Skin epidermis (tissue), 12 donors: ENCODE measurements at regions not wholly inside any gene's neighbourhood (a gene's known extent, or its start where the extent isn't known, plus 50 kb on each side); places are given as distances from the start of the nearest gene placed in this dataset.
"Not testable (repeated sequence)": the region's sequence is repeated elsewhere in the genome, so short reads cannot be mapped to it uniquely, and the experiment has no call there.

ENCODE experiments used
- H3K27ac ChIP-seq, 21 experiments: fragments of 200-600 bp; sonication (generic) in 11 of 21; one replicate each; pipeline ENCODE4 v1.5.0; 2020; ENCODE audit warnings: mild to moderate bottlenecking in 3 of 21, inconsistent platforms in 2 of 21, moderate library complexity in 2 of 21
- H3K4me3 ChIP-seq, 7 experiments: fragments of 200-600 bp; sonication (generic) in 2 of 7; one replicate each; pipeline ENCODE4 v1.5.0; 2020; ENCODE audit warnings: inconsistent platforms in 2 of 7, mild to moderate bottlenecking in 2 of 7, moderate library complexity in 1 of 7

DNA sequence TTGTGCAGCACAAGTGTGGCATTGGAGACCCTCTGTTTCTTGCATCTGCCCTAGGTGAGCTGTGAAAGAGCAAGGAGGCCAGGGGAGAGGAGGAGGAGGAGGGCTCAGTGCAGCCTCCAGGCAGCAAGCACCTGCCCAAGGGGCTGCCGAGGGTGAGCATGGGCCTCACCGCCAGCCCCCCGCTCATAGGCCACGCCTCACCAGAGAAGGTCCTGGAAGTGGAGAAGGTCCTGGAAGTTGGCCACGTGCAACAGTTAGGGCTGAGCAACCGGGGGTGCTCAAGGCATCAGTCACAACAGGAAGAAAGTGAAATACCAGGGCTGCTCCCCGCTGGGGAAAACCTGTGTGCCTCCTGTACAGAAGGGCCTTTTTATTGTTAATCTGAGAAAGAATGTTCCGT lies 168.9 kb downstream of the TEX29 start:
- Histone ChIP-seq H3K27ac (no peak overlapping the region), H3K4me3 (no peak overlapping the region)

DNA sequence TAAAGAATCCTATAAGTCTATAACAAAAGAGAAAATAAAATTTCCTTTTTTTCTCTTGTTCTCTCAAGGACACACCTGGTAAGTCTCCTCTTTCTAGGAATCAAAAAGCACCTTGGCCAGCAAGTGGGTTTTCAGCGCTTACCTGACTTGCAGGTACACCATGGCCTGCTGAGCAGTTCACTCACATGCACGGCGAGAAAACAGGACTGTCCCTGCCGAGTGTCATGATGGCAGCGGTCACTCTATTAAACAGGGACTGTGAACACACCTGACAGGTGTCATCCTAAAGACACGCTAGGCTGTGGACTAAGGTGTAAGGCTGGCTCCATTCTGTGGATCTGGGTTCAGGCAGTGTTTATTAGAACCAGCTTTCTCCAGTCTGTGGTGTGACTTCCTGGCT lies 170.2 kb downstream of the TEX29 start:
- no peak overlapping the region for H3K27ac ChIP-seq

DNA sequence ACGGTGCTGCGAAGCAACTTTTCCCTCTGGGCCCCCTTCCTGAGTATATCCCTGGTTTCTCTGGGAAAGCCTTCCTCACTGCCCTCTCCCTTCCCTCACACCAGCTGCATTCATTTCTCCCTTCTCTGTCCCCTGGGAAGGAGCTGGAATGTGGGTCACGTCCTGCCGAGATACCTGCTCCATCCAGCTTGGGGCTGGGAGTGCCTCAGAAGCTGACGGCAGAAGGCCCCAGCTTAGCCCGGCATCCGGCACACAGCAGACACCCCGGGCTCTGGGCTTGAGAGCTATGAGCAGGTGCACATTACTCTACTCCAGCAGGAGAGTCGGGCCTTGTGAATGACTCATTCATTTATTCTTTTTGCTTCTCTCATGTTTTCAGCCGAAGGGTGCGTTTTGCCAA lies 170.6 kb downstream of the TEX29 start:
- Histone ChIP-seq H3K4me3 (no peak overlapping the region), H3K27ac (no peak overlapping the region)

More for the DNA sequence above, 170.2 kb downstream of the TEX29 start:
- H3K4me3 ChIP-seq: no peak overlapping the region

DNA sequence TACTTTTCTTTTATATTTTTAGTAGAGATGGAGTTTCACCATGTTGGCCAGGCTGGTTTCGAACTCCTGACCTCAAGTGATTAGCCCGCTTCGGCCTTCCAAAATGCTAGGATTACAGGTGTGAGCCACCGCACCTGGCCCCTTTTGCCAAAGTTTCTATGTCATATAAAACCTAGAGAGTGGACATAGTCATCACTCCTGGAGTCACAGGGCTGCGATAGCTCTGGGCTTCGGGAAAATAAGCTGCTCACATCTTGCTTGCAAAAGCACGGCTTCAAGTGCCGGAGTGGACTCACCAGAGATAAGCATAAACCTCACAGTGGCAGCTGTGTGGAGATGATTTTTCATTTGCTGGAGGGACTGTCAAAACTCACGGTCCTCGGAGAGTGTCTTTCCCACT lies 171.2 kb downstream of the TEX29 start:
- Histone ChIP-seq H3K27ac (no peak overlapping the region), H3K4me3 (no peak overlapping the region)

DNA sequence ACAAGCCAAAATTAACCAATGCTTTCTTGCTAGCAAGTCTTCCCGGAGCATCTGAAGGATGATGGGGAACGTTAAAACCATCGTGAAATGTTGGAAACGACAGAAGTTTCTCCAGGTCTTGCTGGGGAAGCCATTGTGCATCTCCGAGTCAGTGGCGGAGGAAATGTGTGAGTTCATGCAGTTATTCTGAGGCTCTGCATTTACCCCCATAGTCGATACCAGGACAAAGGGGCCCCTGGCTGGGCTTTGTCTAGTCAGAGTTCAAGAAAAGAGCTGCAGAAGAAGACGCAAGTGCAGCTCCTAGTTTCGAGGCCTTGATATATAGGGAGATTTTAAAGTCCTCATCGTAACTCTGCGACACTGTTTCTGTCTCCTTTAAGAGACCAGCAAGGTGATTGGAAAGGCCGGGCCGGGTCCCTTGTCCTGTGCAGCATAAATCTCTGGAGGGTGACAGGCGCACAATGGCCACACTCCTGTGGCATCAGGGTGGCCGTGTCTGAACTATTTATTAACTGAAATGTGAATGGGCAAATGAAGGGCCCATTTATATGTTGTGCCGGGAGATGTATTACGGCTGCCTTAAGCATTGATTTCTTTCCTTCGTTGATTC lies 172.0 kb downstream of the TEX29 start:
- Histone ChIP-seq H3K4me3 (no peak overlapping the region), H3K27ac (no peak overlapping the region)

DNA sequence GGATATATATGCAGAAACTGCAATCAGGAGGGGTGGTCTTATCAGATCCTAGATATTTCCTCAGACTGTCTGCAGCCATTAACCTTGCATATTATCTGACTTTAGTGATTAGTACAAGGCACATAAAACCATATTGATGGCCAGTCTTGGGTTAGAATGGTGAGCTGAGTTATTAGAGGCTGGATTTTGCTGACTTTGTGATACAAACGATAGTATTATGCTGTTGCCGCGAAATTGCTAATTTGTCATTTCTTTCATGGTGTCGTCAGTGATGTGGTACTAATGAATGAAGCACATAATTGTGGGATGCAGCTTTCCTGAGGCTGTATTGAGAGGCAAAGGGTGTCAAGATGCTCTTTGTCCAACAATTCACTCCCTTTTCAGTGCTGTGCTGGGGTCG lies 172.5 kb downstream of the TEX29 start:
- H3K27ac ChIP-seq: no peak overlapping the region
- no peak overlapping the region for H3K4me3 ChIP-seq

DNA sequence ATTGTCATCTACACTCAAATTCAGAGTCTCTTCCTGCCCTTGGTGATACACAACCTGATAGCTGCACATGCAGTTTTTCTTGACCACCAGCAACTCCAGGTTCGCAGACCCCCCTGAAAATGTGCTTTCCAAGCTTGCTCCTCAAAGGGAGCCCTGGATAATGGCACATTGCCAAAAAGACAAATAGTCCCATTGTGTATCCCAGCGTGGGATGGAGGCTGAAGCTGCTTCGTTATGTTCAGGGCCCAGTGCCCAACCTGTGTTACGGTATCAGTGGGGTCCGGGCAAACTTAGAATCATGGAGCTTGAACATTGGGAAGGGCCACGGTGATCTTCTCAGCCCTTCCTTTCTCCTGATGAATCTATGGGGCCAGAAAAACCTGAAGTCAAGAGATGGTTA lies 173.0 kb downstream of the TEX29 start:
- H3K27ac ChIP-seq: no peak overlapping the region
- H3K4me3 ChIP-seq: no peak overlapping the region

DNA sequence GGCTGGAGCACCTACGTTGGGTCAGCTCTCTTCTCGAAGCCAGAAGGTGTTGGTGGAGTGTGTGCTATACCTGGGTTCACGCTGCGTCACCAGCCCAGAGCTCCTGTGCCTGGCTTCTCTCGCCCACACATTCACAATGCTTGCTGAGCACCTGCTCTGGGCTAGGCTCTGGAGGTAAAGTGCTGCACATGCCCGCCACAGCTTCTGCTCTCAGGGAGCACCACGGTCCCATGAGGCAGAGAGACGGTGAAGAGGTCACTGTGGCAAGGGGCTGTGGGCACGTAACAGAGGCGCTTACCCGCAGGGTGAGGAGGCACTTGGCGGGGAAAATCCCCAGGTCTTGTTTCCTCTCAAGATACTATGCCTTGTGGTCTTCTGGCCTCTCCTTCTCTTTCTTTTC lies 174.2 kb downstream of the TEX29 start:
- no peak overlapping the region for H3K27ac ChIP-seq
- no peak overlapping the region for H3K4me3 ChIP-seq

DNA sequence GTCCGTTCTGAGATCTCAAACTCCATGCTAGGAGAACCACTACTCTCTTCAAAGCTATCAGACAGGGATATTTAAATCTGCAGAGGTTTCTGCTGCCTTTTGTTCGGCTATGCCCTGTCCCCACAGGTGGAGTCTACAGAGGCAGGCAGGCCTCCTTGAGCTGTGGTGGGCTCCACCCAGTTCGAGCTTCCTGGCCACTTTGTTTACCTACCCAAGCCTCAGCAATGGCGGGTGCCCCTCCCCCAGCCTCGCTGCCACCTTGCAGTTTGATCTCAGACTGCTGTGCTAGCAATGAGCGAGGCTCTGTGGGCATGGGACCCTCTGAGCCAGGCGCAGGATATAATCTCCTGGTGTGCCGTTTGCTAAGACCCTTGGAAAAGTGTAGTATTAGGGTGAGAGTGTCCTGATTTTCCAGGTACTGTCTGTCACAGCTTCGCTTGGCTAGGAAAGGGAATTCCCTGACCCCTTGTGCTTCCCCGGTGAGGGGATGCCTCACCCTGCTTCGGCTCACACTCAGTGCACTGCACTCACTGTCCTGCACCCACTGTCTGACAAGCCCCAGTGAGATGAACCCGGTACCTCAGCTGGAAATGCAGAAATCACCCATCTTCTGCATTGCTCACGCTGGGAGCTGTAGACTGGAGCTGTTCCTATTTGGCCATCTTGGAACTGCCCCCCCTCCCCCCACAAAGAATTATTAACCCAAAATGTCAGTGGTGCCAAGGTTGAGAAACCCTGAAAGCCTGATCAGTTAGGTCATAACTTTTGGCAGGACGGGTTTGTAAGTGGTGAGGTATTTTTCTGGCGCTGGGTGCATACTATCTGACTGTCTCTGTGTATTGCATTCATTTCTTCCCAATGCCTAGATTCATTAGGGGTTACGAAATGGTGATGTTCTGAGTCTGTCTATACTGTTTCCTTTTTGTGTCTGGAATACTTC lies 181.4 kb downstream of the TEX29 start:
- not testable (repeated sequence) for H3K4me3 ChIP-seq, H3K27ac ChIP-seq

DNA sequence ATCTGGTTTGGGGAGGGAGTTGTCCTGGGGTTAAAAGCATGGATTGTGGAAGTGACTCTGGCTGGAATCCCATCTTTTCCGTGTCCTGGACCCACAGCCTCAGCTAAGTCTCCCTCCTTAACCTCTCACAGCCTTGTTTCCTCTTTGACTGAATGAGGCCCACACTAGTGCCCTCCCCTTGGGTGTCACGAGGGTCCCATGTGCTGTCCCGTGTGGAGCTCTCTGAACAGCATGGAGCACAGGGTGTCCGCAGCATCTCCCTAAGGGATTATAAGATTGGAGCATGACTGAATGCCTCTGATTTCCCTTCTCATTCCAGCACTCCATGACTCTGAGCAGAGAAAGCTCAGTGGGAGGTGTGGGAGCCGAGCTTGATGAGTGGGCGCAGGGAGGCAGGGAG lies 182.5 kb downstream of the TEX29 start:
- H3K4me3 ChIP-seq: no peak overlapping the region
- no peak overlapping the region for H3K27ac ChIP-seq

DNA sequence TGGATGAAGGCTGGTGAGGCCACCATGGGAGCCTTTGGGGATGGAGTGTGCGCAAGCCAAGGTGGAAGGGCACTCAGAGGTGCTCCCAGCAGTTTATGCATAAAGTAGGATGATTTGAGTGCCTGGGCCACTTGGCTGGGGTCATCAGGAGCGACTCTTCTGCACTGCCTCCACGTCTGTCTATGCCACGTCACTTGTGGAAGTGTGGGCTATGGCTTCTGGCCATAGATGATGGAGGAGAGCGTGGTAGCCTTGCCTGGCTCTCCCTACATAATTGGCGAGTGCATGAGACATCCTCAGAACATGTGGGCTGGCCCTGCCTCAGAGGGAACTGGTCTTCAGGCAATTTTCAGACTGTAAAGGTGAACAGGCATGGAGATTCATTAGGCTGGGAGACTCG lies 182.9 kb downstream of the TEX29 start:
- H3K4me3 ChIP-seq: no peak overlapping the region
- H3K27ac ChIP-seq: peak overlapping the region in 1 of 21 experiments; percentile 58

DNA sequence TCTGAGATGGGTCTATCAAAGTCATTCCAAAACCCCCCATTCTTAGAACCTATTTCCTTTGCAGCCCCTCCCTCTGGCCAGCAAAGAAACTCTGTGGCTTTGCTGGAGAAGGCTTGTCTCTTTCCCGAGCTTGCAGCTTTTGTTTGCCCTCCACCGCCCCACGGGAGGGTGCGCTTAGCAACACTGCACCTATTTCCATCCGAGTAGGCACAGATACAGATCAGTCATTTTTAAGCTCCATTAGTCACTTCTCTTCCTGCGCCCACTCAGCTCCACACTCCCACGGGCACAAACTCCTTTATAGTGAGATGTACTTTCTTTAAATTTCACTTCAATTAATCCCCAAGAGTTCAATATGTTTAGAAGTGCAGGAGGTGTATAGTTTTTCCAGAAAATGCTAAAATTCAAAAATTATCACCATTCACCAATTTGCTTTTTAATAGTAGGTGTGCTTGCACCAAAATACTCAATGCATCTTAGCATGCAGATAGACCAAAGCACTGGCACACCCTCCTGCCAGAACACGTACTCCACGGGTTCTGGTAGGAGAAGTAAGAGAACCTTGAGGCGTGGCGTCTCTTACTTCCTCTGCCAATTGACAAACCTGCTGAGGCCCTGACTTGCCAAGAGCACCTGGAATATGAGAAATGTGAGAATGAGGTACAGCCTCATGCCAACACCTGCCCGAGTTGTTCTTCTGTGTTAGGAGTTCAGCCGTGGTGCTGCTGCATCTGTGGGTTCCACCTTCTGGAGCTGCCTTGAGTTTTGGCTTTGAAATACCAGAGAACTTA lies 183.7 kb downstream of the TEX29 start:
- H3K4me3 ChIP-seq: no peak overlapping the region
- H3K27ac ChIP-seq: peak overlapping the region in 2 of 21 experiments; percentile 28 to 58

DNA sequence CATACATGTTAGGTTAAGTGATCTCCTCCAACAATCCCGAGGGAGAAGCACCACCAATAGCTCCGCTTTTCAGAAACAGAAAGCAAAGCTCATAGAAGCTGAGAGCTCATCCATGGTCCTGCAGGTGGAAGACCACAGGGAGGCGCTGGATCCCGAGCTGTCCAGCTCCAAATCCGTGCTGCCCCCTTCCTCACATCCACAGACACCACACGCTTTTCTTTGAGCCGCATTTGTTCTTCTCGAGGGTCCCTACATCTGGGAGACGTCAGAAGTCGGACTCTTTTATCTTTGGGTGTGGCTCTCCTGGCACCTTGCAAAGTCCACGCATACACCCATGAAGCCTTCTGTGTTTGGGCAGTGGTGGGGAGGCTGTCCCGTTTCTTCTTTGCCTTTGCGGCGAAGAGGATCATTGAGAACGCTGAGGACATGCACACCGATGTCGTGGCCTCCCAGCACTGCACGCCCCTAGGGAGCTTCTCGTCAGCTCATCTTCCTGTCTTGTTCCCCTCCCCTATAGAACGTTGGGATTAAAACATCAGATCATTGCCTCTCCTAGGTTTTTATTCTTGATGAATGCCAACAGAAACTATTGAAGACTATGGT lies 184.8 kb downstream of the TEX29 start:
- Histone ChIP-seq H3K4me3 (no peak overlapping the region), H3K27ac (no peak overlapping the region)

DNA sequence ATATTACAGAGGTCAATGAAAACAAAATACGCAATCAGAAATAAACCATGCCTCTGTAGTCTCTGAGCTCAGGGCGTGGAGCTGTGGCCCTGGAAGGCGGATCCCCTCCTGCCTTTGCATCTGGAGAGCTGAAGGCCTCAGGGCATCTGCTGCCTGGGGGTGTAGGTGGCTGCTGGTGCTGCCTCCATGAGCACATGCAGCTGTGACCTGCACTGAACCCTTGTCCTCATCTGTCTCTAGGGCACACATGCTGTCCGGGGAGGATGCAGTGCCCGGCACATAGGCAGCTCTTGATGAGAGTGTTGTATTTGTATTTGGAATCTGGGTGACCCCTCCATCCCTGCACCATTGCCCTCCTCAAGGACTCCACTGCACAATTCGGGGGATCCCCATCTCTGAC lies 185.7 kb downstream of the TEX29 start:
- Histone ChIP-seq H3K27ac (no peak overlapping the region), H3K4me3 (no peak overlapping the region)

DNA sequence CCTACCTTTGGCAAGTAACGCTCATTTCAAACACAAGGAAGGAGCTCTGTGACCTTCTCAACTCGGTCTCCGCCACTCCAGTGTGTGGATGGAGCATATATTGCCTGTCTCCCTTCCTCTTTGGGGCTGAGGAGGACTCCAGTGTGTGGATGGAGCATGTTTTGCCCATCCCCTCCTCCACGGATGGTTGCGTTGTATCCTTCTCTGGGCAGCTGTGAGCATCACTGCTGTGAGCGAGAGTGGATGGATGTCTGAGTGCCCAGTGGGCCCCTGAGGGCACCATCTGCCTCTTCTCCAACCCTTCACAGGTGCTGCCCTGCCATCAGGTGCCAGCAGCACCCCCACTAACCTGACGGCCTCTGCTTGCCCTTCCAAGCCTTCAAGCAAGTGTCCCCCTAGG lies 186.2 kb downstream of the TEX29 start:
- Histone ChIP-seq H3K4me3 (no peak overlapping the region), H3K27ac (no peak overlapping the region)

DNA sequence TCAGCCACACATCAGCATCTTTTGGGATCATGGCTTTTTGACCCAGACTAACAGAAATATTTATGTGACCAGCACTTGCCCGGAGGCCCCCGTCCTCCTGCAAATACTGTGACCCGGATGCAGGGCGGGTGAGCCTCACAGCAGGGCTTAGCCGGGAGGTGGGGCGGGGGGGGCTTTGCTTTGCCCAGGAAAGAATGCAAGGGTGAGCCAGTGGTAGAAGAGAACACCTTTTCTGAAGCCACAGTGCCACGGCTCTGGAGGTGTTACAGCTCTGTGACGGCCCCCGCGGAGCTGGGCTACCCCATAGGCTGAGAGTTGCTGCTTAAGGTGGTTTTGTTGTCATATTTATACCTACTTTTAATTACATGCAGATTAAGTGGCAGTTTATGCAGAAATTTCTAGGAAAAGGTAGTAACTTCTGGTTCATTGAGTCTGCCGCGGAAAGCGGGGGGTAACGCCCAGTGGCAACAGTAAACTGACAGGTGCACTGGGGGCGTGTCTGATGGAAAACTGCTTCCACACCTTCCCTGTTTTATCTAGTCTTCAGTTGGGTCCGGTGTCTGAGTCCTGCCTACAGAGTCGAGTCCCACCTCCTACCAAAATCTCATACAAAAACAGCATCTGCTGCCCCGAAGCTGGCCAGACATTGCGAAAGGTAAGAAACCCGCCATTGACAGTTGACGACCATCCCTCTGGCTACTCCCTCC lies 187.9 kb downstream of the TEX29 start:
- no peak overlapping the region for H3K27ac ChIP-seq
- H3K4me3 ChIP-seq: no peak overlapping the region

DNA sequence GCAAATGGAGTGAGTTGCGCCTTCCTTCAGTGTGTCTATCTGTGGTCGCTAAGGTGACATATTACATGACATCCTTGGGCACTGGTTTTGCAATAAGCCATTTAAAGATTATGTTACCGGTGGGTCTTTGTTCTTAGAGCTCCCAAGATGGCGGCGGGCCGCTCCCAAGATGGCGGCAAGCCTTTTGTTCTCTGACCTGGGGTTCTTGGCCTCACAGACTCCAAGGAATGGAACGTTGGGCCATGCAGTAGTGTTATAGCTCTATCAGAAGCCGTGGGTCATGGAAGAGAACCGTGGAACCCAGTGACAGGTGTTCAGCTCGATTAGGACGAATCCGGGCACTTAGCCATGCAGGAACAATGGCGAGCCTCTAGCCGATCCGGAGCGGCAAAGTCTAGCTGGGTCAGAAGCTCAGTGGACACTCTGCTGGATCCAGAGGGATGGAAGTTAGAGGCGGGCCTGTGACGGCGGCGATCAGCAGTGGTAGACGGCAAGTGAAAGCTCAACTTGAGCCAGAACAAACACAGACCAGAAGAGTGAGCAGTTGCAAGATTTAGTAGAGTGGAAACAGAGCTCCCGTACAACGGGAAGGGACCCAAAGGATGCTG lies 188.6 kb downstream of the TEX29 start:
- Histone ChIP-seq H3K4me3 (no peak overlapping the region), H3K27ac (no peak overlapping the region)

DNA sequence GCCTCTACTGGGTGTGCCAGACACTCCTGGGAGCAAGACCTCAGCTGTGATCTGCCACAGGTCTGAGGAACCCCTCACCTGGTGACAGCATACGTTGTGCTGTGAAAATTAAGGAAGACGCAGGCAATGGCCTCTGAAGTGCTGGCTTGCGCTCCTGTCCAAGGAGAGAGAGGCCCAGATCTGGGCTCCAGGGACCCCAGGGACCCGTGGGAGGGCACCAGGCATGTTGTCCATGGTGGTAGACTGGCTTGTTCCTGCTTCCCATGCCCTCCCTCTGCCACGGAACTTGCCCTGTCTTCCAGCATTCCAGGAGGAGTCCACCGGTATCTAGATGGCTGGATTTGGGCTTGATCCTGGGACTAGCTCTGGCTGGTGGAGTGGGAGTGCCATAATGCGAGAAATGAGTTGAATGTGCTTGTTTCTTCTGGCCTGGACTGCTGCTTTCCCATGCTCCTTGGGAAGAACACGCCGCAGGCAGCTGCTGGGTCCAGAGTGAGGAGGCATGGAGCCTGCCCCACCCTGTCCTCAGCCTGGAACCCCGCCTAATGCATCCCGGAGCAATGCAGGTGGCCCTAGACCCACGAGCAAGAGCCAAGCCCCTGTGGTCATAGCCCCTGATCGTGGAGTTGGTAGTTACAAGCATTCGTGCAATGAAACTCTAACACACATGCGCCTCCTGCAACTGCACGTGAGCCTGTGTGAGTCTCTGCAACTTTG lies 190.2 kb downstream of the TEX29 start:
- H3K27ac ChIP-seq: no peak overlapping the region

More for the DNA sequence above, 190.2 kb downstream of the TEX29 start:
- H3K4me3 ChIP-seq: no peak overlapping the region
